ENCODE measurements at regions not wholly inside any gene's neighbourhood (a gene's known extent, or its start where the extent isn't known, plus 50 kb on each side); places are given as distances from the start of the nearest gene placed in this dataset.

DNA sequence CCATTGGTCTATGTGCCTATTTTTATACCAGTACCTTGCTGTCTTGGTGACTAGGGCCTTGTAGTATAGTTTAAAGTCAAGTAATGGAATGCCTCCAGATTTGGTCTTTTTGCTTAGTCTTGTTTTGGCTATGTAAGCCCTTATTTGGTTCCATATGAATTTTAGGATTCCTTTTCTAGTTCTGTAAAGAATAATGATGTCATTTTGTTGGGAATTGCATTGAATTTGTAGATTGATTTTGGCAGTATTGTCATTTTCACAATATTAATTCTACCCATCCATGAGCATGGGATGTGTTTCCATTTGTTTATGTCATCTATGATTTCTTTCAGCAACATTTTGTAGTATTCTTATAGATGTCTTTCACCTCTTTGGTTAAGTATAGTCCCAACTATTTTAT, 96.4 kb upstream of the PAK5 start:
- TF ChIP-seq, protein P1, sequence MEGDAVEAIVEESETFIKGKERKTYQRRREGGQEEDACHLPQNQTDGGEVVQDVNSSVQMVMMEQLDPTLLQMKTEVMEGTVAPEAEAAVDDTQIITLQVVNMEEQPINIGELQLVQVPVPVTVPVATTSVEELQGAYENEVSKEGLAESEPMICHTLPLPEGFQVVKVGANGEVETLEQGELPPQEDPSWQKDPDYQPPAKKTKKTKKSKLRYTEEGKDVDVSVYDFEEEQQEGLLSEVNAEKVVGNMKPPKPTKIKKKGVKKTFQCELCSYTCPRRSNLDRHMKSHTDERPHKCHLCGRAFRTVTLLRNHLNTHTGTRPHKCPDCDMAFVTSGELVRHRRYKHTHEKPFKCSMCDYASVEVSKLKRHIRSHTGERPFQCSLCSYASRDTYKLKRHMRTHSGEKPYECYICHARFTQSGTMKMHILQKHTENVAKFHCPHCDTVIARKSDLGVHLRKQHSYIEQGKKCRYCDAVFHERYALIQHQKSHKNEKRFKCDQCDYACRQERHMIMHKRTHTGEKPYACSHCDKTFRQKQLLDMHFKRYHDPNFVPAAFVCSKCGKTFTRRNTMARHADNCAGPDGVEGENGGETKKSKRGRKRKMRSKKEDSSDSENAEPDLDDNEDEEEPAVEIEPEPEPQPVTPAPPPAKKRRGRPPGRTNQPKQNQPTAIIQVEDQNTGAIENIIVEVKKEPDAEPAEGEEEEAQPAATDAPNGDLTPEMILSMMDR (IDR thresholded peaks at IDR 0.05): no peak

DNA sequence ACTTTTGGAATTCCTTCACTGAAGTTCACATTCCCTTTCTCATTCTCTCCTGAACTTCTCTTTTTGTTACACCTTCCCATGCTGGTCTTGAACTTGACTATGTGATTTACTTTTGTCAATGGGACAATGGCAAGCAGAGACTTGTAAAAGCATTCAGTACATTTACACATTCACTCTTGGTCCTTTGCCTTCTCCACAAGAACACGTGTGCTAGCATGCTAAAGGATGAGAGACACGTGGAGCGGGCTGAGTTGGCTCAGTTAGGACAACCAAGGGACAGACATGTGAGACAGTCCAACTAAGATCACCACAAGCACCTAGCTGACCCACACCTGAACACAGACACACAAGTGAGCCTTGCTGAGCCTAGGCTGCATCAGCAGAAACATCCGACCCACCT, 91.3 kb upstream of the PAK5 start:
- TF ChIP-seq, protein P1 (IDR thresholded peaks at IDR 0.05): no peak

DNA sequence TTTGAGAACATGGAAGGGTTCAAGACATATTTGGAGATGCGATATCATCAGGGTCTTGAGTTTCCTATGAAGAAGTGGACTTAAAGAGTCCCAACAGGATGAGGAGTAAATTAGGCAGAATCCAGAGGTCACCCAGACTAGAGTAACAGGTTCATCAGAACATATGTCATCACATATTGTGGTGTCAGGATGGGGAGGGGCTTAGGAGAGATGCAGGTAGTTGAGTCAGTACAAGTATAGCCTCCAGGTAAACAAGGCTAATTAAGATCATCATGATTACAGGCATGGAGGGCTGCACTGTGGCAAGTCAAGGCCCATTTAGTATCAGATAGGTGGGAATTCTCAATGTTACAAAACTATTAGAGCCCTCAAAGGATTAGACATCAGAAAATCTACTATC, 90.1 kb upstream of the PAK5 start:
- TF ChIP-seq, protein P1 (IDR thresholded peaks at IDR 0.05): no peak

DNA sequence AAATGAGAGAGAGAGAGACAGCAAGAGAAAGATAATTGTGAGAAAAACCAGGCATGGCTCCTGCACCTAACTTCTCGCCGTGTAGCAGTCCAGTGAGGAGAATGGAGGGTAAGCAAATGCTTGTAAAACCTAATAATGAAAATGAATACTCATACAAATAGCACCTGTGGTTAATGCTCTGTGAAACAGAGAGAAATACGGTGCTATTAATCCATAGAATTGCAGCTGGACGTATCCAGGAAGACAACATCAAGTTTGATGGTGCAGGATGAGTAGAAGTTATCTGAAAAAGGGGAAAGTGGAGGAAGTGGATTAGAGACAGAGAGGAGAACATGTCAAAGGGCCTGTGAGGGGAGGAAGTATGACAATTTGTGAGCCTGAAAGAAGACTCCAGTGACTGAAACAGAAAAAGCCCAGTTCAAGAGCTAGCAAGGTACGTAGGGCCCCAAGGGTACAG, 89.4 kb upstream of the PAK5 start:
- TF ChIP-seq, protein P1 (IDR thresholded peaks at IDR 0.05): no peak

DNA sequence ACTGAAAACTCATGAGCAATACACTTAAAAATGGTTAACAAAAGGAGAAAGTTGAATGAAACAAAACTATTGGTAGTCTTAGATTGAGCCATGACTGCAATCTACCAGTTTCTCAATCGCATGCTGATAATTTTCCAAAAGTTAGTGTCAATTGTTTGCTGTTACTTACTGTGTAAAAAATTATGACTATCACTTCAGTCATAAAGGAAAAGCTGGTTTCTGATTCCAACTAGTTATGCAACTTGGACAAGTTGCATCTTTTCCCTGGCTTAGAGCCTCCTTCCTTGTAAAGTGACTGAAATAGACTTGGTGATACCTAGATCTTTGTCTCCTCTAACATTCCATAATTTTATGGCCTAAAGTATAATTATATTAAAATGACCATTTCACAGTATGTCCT, 88.3 kb upstream of the PAK5 start:
- TF ChIP-seq, protein P1 (IDR thresholded peaks at IDR 0.05): no peak

DNA sequence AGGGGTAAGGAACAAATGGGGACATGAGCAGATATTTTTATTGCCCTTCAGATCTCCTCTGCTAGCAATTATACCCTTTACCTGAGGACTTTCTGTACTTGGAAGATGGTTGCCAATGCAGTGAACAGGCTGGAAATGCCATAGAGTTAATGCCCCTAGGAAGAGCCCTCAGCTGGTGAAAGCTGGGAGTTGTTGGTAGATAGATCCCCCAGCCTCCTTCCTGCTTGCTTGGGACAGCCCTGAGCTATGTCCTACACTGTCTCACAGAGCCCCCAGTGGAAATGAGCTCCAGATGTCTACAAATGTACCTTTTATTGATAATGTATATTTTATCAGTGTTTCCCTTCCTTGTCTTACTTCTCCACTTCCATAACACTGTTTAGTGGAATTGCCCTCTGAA, 87.6 kb upstream of the PAK5 start:
- TF ChIP-seq, protein P1 (IDR thresholded peaks at IDR 0.05): no peak

DNA sequence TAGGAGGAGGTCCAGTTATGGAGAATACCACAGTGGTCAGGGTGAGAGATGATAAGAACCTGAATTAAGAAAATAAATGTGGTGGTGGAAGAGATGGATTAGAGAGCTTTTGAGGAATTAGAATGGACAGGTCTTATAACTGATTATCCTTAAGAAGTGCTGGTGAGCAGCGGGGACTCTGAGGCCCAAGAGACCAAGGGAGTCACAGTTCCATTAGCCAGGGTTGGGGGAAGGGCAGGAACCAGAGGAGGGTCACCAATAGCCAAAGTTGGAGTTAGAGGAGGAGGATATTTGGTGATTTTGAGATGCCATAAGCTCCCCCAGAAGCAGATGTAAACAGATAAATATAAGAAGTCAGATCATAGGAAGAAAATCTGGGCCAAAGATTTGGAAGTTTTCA, 87.1 kb upstream of the PAK5 start:
- TF ChIP-seq, protein P1 (IDR thresholded peaks at IDR 0.05): no peak

DNA sequence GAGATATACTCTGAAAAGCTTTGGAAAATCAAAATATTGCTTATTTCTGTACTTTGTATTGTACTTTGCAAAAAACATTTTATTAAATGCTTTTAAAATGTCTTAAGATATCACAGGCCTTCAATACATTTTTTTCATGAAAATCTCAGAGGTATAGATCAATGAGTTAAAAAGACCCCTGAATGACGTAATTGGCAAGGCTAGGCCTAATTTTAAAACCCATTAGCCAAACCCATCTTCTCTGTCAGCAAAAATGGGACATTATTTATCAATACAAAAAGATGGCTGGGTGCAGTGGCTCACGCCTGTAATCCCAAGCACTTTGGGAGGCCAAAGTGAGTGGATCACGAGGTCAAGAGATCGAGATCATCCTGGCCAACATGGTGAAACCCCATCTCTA, 84.8 kb upstream of the PAK5 start:
- TF ChIP-seq, protein P1 (IDR thresholded peaks at IDR 0.05): no peak
